ENCODE measurements at regions not wholly inside any gene's neighbourhood (a gene's known extent, or its start where the extent isn't known, plus 50 kb on each side); places are given as distances from the start of the nearest gene placed in this dataset.
"Not testable (repeated sequence)": the region's sequence is repeated elsewhere in the genome, so short reads cannot be mapped to it uniquely, and the experiment has no call there.

DNA sequence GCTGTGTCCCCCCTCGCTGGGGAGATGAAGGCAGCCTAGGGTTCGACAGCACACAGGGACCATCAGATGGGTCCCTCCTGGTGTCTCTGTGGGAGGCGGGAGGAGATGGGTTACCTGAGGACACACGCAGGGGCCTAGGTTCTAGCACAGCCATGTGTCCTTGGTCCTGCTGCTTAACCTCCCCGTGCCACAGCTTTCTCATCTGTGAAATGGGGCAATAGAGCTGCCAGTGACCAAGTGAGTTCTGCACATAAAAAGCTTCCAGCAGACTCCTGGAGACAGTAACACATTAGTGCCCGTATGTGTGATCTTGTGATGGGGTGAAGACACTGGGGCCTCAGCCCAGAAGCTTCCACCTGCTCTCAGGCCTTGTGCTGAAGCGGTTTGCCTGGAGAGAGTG is 96.0 kb upstream of the GSE1 start:
- Histone ChIP-seq H4K20me1 (ENCODE audit: insufficient read depth) (no peaks in the 10 kb centered on the region), H3K4me3 (no peak overlapping the region), H3K4me1 (replicated peaks; ENCODE audit: insufficient read depth) (peaks cover 67% of the 10 kb centered on the region), H3K4me2 (no peak overlapping the region), H3K9me2 (ENCODE audit: insufficient read depth) (no peaks in the 10 kb centered on the region), H3F3A (ENCODE audit: insufficient read depth, low read depth) (peaks cover 55% of the 10 kb centered on the region), H3K79me2 (ENCODE audit: low read depth) (no peaks in the 10 kb centered on the region), H3K9me3 (ENCODE audit: insufficient read depth, low read depth) (no peaks in the 10 kb centered on the region), H2AFZ (no peak overlapping the region), H3K36me3 (ENCODE audit: low read depth) (no peaks in the 10 kb centered on the region), H3K27me3 (ENCODE audit: insufficient read depth, low read depth) (no peaks in the 10 kb centered on the region), H3K27ac (no peak overlapping the region)
- POLR2A ChIA-PET (ENCODE audit: unreplicated experiment), result interaction anchor here (0.6 kb wide), 1 partner anchor 956 kb away, joined by 6 read pairs; no protein-coding TSS in a partner anchor
- TF ChIP-seq, protein P1, sequence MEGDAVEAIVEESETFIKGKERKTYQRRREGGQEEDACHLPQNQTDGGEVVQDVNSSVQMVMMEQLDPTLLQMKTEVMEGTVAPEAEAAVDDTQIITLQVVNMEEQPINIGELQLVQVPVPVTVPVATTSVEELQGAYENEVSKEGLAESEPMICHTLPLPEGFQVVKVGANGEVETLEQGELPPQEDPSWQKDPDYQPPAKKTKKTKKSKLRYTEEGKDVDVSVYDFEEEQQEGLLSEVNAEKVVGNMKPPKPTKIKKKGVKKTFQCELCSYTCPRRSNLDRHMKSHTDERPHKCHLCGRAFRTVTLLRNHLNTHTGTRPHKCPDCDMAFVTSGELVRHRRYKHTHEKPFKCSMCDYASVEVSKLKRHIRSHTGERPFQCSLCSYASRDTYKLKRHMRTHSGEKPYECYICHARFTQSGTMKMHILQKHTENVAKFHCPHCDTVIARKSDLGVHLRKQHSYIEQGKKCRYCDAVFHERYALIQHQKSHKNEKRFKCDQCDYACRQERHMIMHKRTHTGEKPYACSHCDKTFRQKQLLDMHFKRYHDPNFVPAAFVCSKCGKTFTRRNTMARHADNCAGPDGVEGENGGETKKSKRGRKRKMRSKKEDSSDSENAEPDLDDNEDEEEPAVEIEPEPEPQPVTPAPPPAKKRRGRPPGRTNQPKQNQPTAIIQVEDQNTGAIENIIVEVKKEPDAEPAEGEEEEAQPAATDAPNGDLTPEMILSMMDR (conservative IDR thresholded peaks at IDR 0.05), result no peak
- no peak for TF ChIP-seq EZH2 (IDR thresholded peaks at IDR 0.05; ENCODE audit: low read depth)
- no peak for DNase-seq
- intact Hi-C loops (cut with micrococcal nuclease; ENCODE audit: unreplicated experiment), result no loop called here
- no TSS peak for BruUV-seq (replicated peaks)
- CTCF ChIA-PET, result no interaction called here

DNA sequence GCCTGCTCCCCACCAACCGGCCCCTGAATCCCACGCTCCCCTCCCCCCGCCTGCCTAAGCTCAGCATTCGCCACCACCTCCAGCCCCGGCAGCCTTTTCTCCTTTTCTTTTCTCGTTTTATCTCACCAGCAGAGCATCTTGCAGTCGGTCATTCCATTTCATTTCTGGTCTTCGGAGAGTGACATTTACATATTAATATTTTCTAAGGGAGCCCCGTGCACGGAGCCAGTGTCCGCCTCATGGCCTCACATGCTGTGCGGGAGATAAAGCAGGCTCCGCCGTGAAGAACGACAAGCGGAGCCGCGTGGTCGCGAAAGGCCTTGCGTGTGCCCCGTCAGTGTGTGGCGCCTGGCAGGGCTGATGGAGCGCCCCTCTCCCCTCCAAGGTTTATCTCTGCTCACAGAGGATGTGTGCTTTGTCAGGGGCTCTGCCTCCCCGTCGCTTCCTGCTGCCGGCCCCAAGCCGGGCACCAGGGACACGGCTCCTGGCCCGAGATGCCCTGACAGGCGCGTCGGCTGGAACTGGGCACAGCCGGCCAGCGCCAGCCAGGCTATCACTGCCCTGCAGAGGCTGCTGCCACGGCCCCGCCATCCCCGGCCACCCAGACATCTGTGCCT is 95.5 kb upstream of the GSE1 start:
- TF ChIP-seq EZH2 (IDR thresholded peaks at IDR 0.05; ENCODE audit: low read depth), result no peak
- TF ChIP-seq, protein P1 (conservative IDR thresholded peaks at IDR 0.05), result no peak
- CTCF ChIA-PET, result no interaction called here

DNA sequence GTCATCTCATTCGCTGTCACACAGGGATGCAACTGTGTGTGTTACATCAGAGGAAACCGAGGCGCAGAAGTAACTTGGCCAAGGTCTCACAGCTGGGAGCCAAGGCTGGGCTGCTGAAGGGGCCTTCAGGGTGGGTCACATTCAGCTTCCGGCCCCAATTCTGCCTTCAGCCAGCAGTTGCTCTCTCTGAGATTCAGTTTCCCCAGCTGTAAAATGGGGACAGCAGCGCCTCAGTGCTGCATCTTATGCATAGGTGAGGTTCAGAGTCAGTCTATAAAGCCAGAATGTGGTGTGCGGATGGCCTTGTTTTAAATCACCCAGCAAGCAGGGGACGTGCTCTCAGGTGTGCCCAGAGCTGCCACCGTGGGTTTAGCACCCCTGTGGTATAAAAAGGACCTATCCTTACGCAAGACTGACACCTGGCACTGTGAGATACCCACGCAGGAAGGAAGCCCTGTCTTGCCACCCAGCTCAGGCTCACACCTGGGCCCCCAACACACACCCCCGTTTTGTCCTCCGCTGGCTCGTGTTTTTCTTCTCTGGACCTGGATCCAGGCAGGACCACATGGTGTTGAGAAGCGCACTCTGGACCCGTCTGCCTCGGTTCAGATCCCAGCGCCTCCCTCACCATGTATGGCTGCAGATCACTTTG is 94.6 kb upstream of the GSE1 start:
- ChIA-PET POLR2A (ENCODE audit: unreplicated experiment) (no interaction called here), CTCF (no interaction called here)
- Histone ChIP-seq H3K27me3 (ENCODE audit: insufficient read depth, low read depth) (no peaks in the 10 kb centered on the region), H3K79me2 (ENCODE audit: low read depth) (peaks cover 8% of the 10 kb centered on the region; the same call in 1 of the 2 replicates), H3K9me2 (ENCODE audit: insufficient read depth) (no peaks in the 10 kb centered on the region), H3F3A (ENCODE audit: insufficient read depth, low read depth) (peaks cover 60% of the 10 kb centered on the region), H3K4me3 (no peak overlapping the region), H4K20me1 (ENCODE audit: insufficient read depth) (no peaks in the 10 kb centered on the region), H3K4me2 (no peak overlapping the region), H3K36me3 (ENCODE audit: low read depth) (no peaks in the 10 kb centered on the region), H3K9me3 (ENCODE audit: insufficient read depth, low read depth) (no peaks in the 10 kb centered on the region), H3K27ac (no peak overlapping the region), H3K4me1 (replicated peaks; ENCODE audit: insufficient read depth) (peaks cover 72% of the 10 kb centered on the region), H2AFZ (no peak overlapping the region)
- intact Hi-C loops (cut with micrococcal nuclease; ENCODE audit: unreplicated experiment), result no loop called here
- BruUV-seq (replicated peaks), result no TSS peak
- no peak for DNase-seq
- TF ChIP-seq EZH2 (IDR thresholded peaks at IDR 0.05; ENCODE audit: low read depth), result no peak
- TF ChIP-seq, protein P1 (conservative IDR thresholded peaks at IDR 0.05), result no peak

More for the DNA sequence above, 95.5 kb upstream of the GSE1 start:
- Histone ChIP-seq H3K27me3 (ENCODE audit: insufficient read depth, low read depth) (no peaks in the 10 kb centered on the region), H3K4me1 (replicated peaks; ENCODE audit: insufficient read depth) (peaks cover 72% of the 10 kb centered on the region), H3F3A (ENCODE audit: insufficient read depth, low read depth) (peaks cover 55% of the 10 kb centered on the region), H3K9me2 (ENCODE audit: insufficient read depth) (no peaks in the 10 kb centered on the region), H3K27ac (no peak overlapping the region), H3K4me3 (no peak overlapping the region), H3K36me3 (ENCODE audit: low read depth) (no peaks in the 10 kb centered on the region), H4K20me1 (ENCODE audit: insufficient read depth) (no peaks in the 10 kb centered on the region), H3K79me2 (ENCODE audit: low read depth) (peaks cover 3% of the 10 kb centered on the region; the same call in 1 of the 2 replicates), H3K4me2 (no peak overlapping the region), H3K9me3 (ENCODE audit: insufficient read depth, low read depth) (no peaks in the 10 kb centered on the region), H2AFZ (no peak overlapping the region)
- no TSS peak for BruUV-seq (replicated peaks)
- intact Hi-C loops (cut with micrococcal nuclease; ENCODE audit: unreplicated experiment), result no loop called here
- no peak for DNase-seq
- POLR2A ChIA-PET (ENCODE audit: unreplicated experiment), result interaction anchor here (0.6 kb wide), 1 partner anchor 957 kb away, joined by 6 read pairs; no protein-coding TSS in a partner anchor

DNA sequence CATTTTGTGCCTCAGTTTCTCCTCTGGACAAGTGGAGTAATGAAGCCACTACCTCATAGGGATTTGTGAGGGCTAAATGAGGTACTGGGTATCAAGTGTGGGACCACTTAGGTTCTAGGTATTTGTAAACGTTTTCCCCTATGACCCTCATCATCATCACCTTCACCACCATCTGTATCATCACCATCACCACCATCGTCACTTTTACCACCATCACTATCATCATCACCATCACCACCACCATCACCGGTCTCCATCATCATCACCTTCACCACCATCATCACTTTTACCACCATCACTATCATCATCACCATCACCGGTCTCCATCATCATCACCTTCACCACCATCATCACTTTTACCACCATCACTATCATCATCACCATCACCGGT is 94.1 kb upstream of the GSE1 start:
- Histone ChIP-seq H3K4me1 (replicated peaks; ENCODE audit: insufficient read depth) (peaks cover 72% of the 10 kb centered on the region), H3F3A (ENCODE audit: insufficient read depth, low read depth) (peaks cover 59% of the 10 kb centered on the region)
- H2AFZ ChIP-seq; CTCF ChIA-PET; intact Hi-C loops (cut with micrococcal nuclease; ENCODE audit: unreplicated experiment); H3K9me2 ChIP-seq (ENCODE audit: insufficient read depth); DNase-seq; BruUV-seq (replicated peaks); H3K36me3 ChIP-seq (ENCODE audit: low read depth); H3K4me2 ChIP-seq; H3K79me2 ChIP-seq (ENCODE audit: low read depth); H3K4me3 ChIP-seq; H4K20me1 ChIP-seq (ENCODE audit: insufficient read depth); H3K27me3 ChIP-seq (ENCODE audit: insufficient read depth, low read depth); H3K27ac ChIP-seq; POLR2A ChIA-PET (ENCODE audit: unreplicated experiment); H3K9me3 ChIP-seq (ENCODE audit: insufficient read depth, low read depth): not testable (repeated sequence)

All from PC-9 (cell line).